Esophagus muscularis mucosa (tissue), 4 donors: ENCODE measurements at regions not wholly inside any gene's neighbourhood (a gene's known extent, or its start where the extent isn't known, plus 50 kb on each side); places are given as distances from the start of the nearest gene placed in this dataset.
"Not testable (repeated sequence)": the region's sequence is repeated elsewhere in the genome, so short reads cannot be mapped to it uniquely, and the experiment has no call there.

Source experiments
- CTCF ChIP-seq, 3 experiments: fragments of 200-600 bp in 2 of 3; fragments of 450-650 bp in 1 of 3; sonication (generic) in 2 of 3; IDR thresholded peaks; one replicate each; pipeline ENCODE4 v1.5.1; 2017 to 2019; ENCODE audit warnings: antibody characterized with exemption in 3 of 3, mild to moderate bottlenecking in 2 of 3, moderate library complexity in 1 of 3
- EP300 ChIP-seq: sonication (generic); formaldehyde crosslinking; IDR thresholded peaks from one replicate; pipeline ENCODE4 v1.6.1; 2017; ENCODE audit warnings: antibody characterized with exemption
- POLR2A ChIP-seq: fragments of 450-650 bp; IDR thresholded peaks from one replicate; pipeline ENCODE4 v1.6.1; 2017; ENCODE audit warnings: antibody characterized with exemption, moderate library complexity, mild to moderate bottlenecking, low read depth
- POLR2AphosphoS5 ChIP-seq, 2 donors: sonication (generic); formaldehyde crosslinking; IDR thresholded peaks; one replicate each; pipeline ENCODE4 v1.6.1; 2017; ENCODE audit warnings: antibody characterized with exemption in 2 of 2

GRCh38 chr21:9748451-9748850 lies 772.9 kb upstream of the TPTE start:
- not testable (repeated sequence) for TF ChIP-seq CTCF (IDR thresholded peaks at IDR 0.05); POLR2A; POLR2AphosphoS5 (IDR thresholded peaks at IDR 0.05); EP300
